GM12878 (cell line): ENCODE measurements at regions not wholly inside any gene's neighbourhood (a gene's known extent, or its start where the extent isn't known, plus 50 kb on each side); places are given as distances from the start of the nearest gene placed in this dataset.

Experiments
- ATAC-seq: fragments of 200-7000 bp; cut with Tn5 transposase; 3 replicates; pipeline ENCODE4 v1.9.1; 2020; ENCODE audit warnings: mild to moderate bottlenecking, moderate library complexity
- BruUV-seq: library from RNA; stranded (reverse); fragments of 400-500 nt; replicated peaks from 2 replicates; lab custom pipeline; 2021; lab: Mats Ljungman, UMichigan
- CTCF ChIA-PET: fragments of 300-600 bp; sonication (Branson Sonifier 250); formaldehyde crosslinking; extraction: SDS; loops from one replicate; lab custom pipeline; 2021; ENCODE audit warnings: inconsistent platforms; lab: Yijun Ruan, JAX
- POLR2A ChIA-PET: fragments of 350-600 bp; formaldehyde crosslinking; extraction: SDS; loops from one replicate; lab custom pipeline; 2021; ENCODE audit warnings: inconsistent platforms; lab: Charles Lee
- RAD21 ChIA-PET: fragments of 300-600 bp; sonication (Branson Sonifier 250); formaldehyde crosslinking; loops from one replicate; lab custom pipeline; 2023; ENCODE audit warnings: antibody characterized with exemption; ENCODE audit not compliant: unreplicated experiment; lab: Charles Lee
- SMC1A ChIA-PET: fragments of 300-600 bp; sonication (Branson Sonifier 250); formaldehyde crosslinking; loops from one replicate; lab custom pipeline; 2023; ENCODE audit not compliant: unreplicated experiment, uncharacterized antibody; lab: Charles Lee
- DNase-seq: peaks from one replicate; pipeline ENCODE4 v3.0.0-alpha.2; 2011; ENCODE audit warnings: low read depth, low spot score
- FAIRE-seq: peaks from 3 replicates; lab custom pipeline; 2011; peaks lifted over from hg19 to GRCh38; lab: Jason Lieb, UNC
- H2AFZ ChIP-seq: 2 replicates; pipeline ENCODE4 v1.6.0; 2011; ENCODE audit warnings: low read depth, low read length, control low read depth; ENCODE audit not compliant: control insufficient read depth
- H3K27ac ChIP-seq: 2 replicates; pipeline ENCODE4 v1.5.1; 2011; ENCODE audit warnings: control low read depth; ENCODE audit not compliant: control insufficient read depth, insufficient read depth
- H3K27me3 ChIP-seq, 2 experiments: replicated peaks in 1 of 2; 2 replicates each; pipeline versions ENCODE4 v1.6.0 to v1.6.1; 2011; ENCODE audit warnings: low read length in 1 of 2; ENCODE audit not compliant: control insufficient read depth in 2 of 2, insufficient read depth in 2 of 2
- H3K36me3 ChIP-seq, 2 experiments: 2 replicates each; pipeline ENCODE4 v1.5.1; 2011; ENCODE audit warnings: low read length in 1 of 2; ENCODE audit not compliant: control insufficient read depth in 2 of 2, insufficient read depth in 2 of 2
- H3K4me1 ChIP-seq: 2 replicates; pipeline ENCODE4 v1.6.1; 2011; ENCODE audit warnings: mild to moderate bottlenecking, low read length, moderate library complexity, mixed read lengths; ENCODE audit not compliant: control insufficient read depth, insufficient read depth
- H3K4me2 ChIP-seq: 2 replicates; pipeline ENCODE4 v1.6.0; 2011; ENCODE audit warnings: control low read depth; ENCODE audit not compliant: control insufficient read depth, insufficient read depth
- H3K4me3 ChIP-seq: fragments of 200-600 bp; sonication (generic); 2 replicates; pipeline ENCODE4 v1.5.1; 2016
- H3K79me2 ChIP-seq: 2 replicates; pipeline ENCODE4 v1.6.0; 2011; ENCODE audit warnings: low read length; ENCODE audit not compliant: control insufficient read depth, insufficient read depth
- H3K9ac ChIP-seq: 2 replicates; pipeline ENCODE4 v1.8.0; 2011; ENCODE audit warnings: low read length, control low read depth, mixed read lengths; ENCODE audit not compliant: control insufficient read depth, insufficient read depth
- H3K9me3 ChIP-seq: replicated peaks from 3 replicates; pipeline ENCODE4 v1.5.1; 2011; ENCODE audit warnings: mild to moderate bottlenecking, low read length; ENCODE audit not compliant: control insufficient read depth, insufficient read depth
- H4K20me1 ChIP-seq: 2 replicates; pipeline ENCODE4 v1.6.0; 2011; ENCODE audit not compliant: control insufficient read depth, insufficient read depth
- E2F4 ChIP-seq: IDR thresholded peaks from 2 replicates; pipeline ENCODE4 v1.6.1; 2012; ENCODE audit warnings: low read depth, low read length, improper control_type of control experiment
- EP300 ChIP-seq, 2 experiments: fragments of 150-350 bp in 1 of 2; IDR thresholded peaks; 2 replicates each; pipeline ENCODE4 v1.6.1; 2011 to 2012; ENCODE audit warnings: low read depth in 2 of 2, low read length in 2 of 2, borderline replicate concordance in 1 of 2, improper control_type of control experiment in 1 of 2, inconsistent platforms in 1 of 2; ENCODE audit not compliant: control insufficient read depth in 1 of 2
- IKZF1 ChIP-seq: fragments of 450-650 bp; conservative IDR thresholded peaks from 2 replicates; pipeline ENCODE4 v1.6.1; 2017; ENCODE audit warnings: antibody characterized with exemption, mild to moderate bottlenecking
- IKZF2 ChIP-seq, 2 experiments: fragments of 450-650 bp; IDR thresholded peaks; 2 replicates each; pipeline ENCODE4 v1.6.1; 2017; ENCODE audit warnings: mild to moderate bottlenecking in 2 of 2, moderate library complexity in 2 of 2
- ZNF217 ChIP-seq: fragments of 450-650 bp; IDR thresholded peaks from 2 replicates; pipeline ENCODE4 v1.6.1; 2017; ENCODE audit warnings: antibody characterized with exemption, mild to moderate bottlenecking
- WGBS: methylation state at CpG from one replicate; pipeline ENCODE4 v1.1.6; 2016; ENCODE audit warnings: low lambda C conversion rate; ENCODE audit not compliant: insufficient replicate concordance, insufficient coverage; ENCODE audit errors: missing lambda C conversion rate; 5-methylcytosine and 5-hydroxymethylcytosine counted together
- in situ Hi-C: fragments of 300-500 bp; cut with MboI; formaldehyde crosslinking; loops from 9 replicates; pipeline ENCODE4 v1.14.3; 2018; ENCODE audit warnings: mixed read lengths
- intact Hi-C: fragments of 100-400 bp; cut with micrococcal nuclease; formaldehyde crosslinking; loops from one replicate; pipeline ENCODE4 v1.14.2; 2022; ENCODE audit not compliant: unreplicated experiment
- TF ChIP-seq, protein P1 (sequence below): fragments of 450-650 bp; IDR thresholded peaks from 2 replicates; pipeline ENCODE4 v1.6.1; 2018; ENCODE audit warnings: mild to moderate bottlenecking, low read depth, moderate library complexity; ENCODE audit not compliant: partially characterized antibody

DNA sequence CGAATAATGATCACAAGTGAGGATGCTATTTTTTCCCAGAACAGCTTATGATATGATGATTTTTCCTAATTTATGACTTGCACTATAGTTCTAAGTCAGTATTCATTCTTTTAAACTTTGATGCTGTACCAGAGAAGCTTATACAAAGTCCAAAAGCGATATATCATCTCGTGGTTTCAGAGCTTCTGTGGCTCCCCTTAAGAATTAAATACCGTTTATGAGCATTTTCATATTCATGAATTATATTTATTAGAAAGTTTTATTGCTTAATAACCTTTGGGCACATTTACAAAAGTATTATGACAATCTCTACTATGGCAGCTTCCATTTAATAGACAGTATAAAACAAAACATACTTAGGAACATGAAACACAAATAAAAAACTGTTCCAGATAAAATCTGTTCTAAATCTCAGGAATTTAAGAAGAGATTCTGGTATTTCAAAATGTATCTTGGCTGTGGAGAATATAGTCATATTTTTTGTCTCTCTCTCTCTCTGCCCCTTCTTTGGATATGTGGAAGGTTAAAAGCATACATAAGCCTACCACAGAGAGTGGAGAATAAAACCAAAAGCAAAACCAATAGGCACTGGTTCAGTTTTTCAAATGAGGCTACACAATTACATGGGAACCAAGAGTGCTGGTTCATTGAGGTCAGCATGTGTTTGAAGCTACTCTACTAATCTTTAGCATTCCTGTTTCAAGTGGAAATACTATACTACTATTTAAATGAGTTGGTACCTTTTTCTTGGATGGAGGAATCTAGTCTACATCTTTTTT is 884.5 kb upstream of the GJE1 start (continued):
- TF ChIP-seq, protein P1, sequence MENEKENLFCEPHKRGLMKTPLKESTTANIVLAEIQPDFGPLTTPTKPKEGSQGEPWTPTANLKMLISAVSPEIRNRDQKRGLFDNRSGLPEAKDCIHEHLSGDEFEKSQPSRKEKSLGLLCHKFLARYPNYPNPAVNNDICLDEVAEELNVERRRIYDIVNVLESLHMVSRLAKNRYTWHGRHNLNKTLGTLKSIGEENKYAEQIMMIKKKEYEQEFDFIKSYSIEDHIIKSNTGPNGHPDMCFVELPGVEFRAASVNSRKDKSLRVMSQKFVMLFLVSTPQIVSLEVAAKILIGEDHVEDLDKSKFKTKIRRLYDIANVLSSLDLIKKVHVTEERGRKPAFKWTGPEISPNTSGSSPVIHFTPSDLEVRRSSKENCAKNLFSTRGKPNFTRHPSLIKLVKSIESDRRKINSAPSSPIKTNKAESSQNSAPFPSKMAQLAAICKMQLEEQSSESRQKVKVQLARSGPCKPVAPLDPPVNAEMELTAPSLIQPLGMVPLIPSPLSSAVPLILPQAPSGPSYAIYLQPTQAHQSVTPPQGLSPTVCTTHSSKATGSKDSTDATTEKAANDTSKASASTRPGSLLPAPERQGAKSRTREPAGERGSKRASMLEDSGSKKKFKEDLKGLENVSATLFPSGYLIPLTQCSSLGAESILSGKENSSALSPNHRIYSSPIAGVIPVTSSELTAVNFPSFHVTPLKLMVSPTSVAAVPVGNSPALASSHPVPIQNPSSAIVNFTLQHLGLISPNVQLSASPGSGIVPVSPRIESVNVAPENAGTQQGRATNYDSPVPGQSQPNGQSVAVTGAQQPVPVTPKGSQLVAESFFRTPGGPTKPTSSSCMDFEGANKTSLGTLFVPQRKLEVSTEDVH: no peak
- no peak for TF ChIP-seq E2F4
- TF ChIP-seq, all 136 proteins: peak for 0

DNA sequence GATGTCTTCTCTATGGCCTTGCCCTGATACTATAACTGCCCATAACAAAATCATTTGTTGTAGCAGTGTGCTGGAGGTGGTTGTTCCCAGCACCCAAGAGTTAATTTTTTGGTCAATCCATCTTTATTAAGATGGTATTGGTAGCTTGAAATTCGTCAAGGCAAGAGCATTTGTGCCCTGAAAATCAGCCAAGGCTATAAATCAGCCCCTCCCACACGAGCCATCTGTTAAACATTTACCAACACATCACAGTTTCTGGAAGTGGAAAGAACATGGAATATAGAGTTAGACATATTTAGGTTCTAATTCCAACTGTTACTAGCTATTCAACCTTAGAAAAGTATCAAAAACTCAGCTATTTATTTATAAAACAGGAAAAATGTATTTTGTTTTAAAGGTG is 888.4 kb upstream of the GJE1 start:
- Histone ChIP-seq H4K20me1 (no peaks in the 10 kb centered on the region), H3K4me1 (no peaks in the 10 kb centered on the region), H3K27me3 (no peaks in the 10 kb centered on the region), H3K79me2 (no peaks in the 10 kb centered on the region), H3K9me3 (no peaks in the 10 kb centered on the region), H2AFZ (no peak overlapping the region), H3K36me3 (no peaks in the 10 kb centered on the region), H3K9ac (no peak overlapping the region), H3K27ac (no peak overlapping the region), H3K4me2 (no peak overlapping the region), H3K4me3 (no peak overlapping the region)
- no peak for TF ChIP-seq EP300 (IDR thresholded peaks at IDR 0.05; ENCODE audit: borderline replicate concordance in 1 of 2, control insufficient read depth in 1 of 2, low read depth in 2 of 2, low read length in 2 of 2)
- TF ChIP-seq IKZF2 (IDR thresholded peaks at IDR 0.05): no peak
- no peak for TF ChIP-seq ZNF217
- no peak for TF ChIP-seq IKZF1
- WGBS: 0% methylated on average over 2 of the region's 2 CpGs
- ATAC-seq: no peak
- DNase-seq: no peak
- ChIA-PET POLR2A (no interaction called here), CTCF (interaction anchor here (1.6 kb wide), 1 partner anchor 18 kb away, joined by 5 read pairs; no protein-coding TSS in a partner anchor), SMC1A (interaction anchor here (0.7 to 1.5 kb wide), 2 partner anchors 12 to 352 kb away, joined by 3 read pairs; no protein-coding TSS in a partner anchor), RAD21 (no interaction called here)
- in situ Hi-C loops: no loop called here
- no peak for FAIRE-seq
- intact Hi-C loops: no loop called here
- no TSS peak for BruUV-seq
